ENCODE measurements at regions not wholly inside any gene's neighbourhood (a gene's known extent, or its start where the extent isn't known, plus 50 kb on each side); places are given as distances from the start of the nearest gene placed in this dataset.

DNA sequence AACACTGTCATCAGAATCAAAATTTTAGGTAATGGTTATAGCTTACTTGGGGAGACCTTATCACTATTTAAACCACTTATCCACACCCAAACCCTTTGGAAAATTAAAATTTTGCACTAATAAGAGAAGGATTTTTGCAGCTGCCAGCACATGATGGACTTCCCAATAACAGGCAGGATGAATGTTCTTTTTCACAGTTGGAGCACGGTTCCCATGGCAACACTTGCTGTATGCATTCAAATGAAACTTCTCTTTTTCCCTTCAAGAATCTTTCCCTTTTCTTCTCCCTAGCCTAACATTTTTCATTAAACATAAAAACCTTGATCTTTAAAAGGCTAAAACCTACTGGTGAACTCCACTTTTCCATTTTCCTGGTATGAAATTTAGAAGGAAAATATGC, 768.2 kb downstream of the KCTD8 start:
- Mint-ChIP-seq H3K9me3 (no peaks in the 10 kb centered on the region), H3K4me3 (no peak overlapping the region), H3K36me3 (no peaks in the 10 kb centered on the region), H3K4me1 (ENCODE audit: unreplicated experiment) (no peaks in the 10 kb centered on the region), H3K27ac (no peak overlapping the region), H3K27me3 (no peaks in the 10 kb centered on the region)
- no peak for DNase-seq (ENCODE audit: extremely low spot score, unreplicated experiment)
- TF ChIP-seq, protein P1, sequence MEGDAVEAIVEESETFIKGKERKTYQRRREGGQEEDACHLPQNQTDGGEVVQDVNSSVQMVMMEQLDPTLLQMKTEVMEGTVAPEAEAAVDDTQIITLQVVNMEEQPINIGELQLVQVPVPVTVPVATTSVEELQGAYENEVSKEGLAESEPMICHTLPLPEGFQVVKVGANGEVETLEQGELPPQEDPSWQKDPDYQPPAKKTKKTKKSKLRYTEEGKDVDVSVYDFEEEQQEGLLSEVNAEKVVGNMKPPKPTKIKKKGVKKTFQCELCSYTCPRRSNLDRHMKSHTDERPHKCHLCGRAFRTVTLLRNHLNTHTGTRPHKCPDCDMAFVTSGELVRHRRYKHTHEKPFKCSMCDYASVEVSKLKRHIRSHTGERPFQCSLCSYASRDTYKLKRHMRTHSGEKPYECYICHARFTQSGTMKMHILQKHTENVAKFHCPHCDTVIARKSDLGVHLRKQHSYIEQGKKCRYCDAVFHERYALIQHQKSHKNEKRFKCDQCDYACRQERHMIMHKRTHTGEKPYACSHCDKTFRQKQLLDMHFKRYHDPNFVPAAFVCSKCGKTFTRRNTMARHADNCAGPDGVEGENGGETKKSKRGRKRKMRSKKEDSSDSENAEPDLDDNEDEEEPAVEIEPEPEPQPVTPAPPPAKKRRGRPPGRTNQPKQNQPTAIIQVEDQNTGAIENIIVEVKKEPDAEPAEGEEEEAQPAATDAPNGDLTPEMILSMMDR (conservative IDR thresholded peaks at IDR 0.05), result no peak

DNA sequence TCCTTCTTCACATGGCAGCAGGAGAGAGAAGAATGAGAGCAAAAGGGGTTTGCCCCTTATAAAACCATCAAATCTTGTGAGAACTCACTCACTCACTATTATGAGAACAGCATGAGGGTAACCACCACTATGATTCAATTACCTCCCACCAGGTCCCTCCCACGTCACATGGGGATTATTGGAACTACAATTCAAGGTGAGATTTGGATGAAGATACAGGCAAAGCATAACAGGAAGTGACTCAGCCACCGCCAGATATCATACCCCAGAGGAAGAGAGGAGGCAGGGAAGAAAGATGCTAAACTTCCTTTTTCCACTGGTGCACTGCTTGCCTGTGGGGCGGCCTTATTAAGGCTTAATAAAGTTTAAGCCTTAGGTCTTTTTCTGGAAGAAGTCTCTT, 766.1 kb downstream of the KCTD8 start:
- TF ChIP-seq, protein P1 (conservative IDR thresholded peaks at IDR 0.05), result no peak
- Mint-ChIP-seq H3K36me3 (no peaks in the 10 kb centered on the region), H3K9me3 (no peaks in the 10 kb centered on the region), H3K4me1 (ENCODE audit: unreplicated experiment) (no peaks in the 10 kb centered on the region), H3K4me3 (no peak overlapping the region), H3K27ac (no peak overlapping the region), H3K27me3 (no peaks in the 10 kb centered on the region)
- DNase-seq (ENCODE audit: extremely low spot score, unreplicated experiment), result no peak

DNA sequence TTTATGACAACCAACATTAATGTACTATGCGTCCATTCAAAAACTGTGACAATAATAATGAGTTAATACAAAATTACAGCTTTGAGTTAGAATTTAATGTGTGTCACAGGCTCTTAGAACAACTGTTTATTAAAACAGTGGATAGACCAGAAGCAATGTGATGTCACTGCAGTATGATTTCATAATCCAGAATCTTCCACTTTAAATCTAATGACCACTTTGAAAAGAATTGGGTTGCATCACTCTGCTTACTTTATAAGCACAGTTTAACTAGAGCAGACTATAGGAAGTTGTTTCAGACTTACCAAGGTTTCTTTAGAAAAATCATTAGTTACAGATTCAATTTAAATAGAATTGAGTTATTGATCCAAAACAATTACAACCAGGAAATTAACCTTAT, 758.5 kb downstream of the KCTD8 start:
- TF ChIP-seq, protein P1 (conservative IDR thresholded peaks at IDR 0.05), result no peak
- H3K4me1 Mint-ChIP-seq (ENCODE audit: unreplicated experiment), result no peaks in the 10 kb centered on the region
- H3K4me3 Mint-ChIP-seq, result no peak overlapping the region
- no peaks in the 10 kb centered on the region for H3K36me3 Mint-ChIP-seq
- H3K27ac Mint-ChIP-seq, result no peak overlapping the region
- H3K27me3 Mint-ChIP-seq, result no peaks in the 10 kb centered on the region
- DNase-seq (ENCODE audit: extremely low spot score, unreplicated experiment), result no peak
- H3K9me3 Mint-ChIP-seq, result no peaks in the 10 kb centered on the region

DNA sequence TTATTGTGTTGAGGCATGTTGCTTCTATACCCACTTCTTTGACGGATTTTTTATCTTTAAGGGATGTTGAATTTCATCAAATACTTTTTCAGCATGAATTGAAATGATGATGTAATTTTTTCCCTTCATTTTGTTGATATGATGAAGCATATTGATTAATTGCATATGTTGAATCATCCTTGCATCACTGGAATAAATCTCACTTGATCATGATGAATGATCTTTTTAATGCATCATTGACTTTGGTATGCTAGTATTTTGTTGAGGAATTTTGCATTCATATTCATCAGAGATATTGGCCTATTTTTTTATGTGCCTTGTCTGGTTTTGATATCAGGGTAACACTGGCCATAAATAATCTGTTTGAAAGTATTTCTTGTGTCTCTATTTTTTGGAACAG, 754.7 kb downstream of the KCTD8 start:
- no peak overlapping the region for H3K27ac Mint-ChIP-seq
- no peaks in the 10 kb centered on the region for H3K9me3 Mint-ChIP-seq
- no peak overlapping the region for H3K4me3 Mint-ChIP-seq
- no peaks in the 10 kb centered on the region for H3K27me3 Mint-ChIP-seq
- TF ChIP-seq, protein P1 (conservative IDR thresholded peaks at IDR 0.05), result no peak
- H3K4me1 Mint-ChIP-seq (ENCODE audit: unreplicated experiment), result no peaks in the 10 kb centered on the region
- DNase-seq (ENCODE audit: extremely low spot score, unreplicated experiment), result no peak
- H3K36me3 Mint-ChIP-seq, result no peaks in the 10 kb centered on the region

DNA sequence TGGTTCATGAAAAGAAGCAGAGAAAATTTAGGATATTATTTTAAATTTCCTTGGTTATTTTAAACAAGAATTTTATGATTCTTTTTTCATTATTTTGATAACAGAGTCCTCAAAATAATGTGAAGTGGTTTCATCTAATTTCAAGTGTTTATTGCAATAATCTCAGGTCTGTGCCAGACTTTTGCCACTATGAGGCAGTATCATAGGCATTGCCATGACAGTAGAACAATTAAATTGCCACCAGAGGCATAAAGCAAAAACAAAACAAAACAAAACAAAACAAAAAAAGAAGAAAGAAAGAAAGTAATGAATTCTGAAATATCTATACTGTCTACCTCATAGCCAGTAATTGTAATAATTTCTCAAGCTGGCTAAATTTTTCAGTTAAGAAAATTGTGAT, 739.2 kb downstream of the KCTD8 start:
- Mint-ChIP-seq H3K36me3 (no peaks in the 10 kb centered on the region), H3K4me3 (no peak overlapping the region), H3K27me3 (no peaks in the 10 kb centered on the region), H3K27ac (no peak overlapping the region), H3K9me3 (no peaks in the 10 kb centered on the region), H3K4me1 (ENCODE audit: unreplicated experiment) (no peaks in the 10 kb centered on the region)
- DNase-seq (ENCODE audit: extremely low spot score, unreplicated experiment), result no peak
- TF ChIP-seq, protein P1 (conservative IDR thresholded peaks at IDR 0.05), result no peak

DNA sequence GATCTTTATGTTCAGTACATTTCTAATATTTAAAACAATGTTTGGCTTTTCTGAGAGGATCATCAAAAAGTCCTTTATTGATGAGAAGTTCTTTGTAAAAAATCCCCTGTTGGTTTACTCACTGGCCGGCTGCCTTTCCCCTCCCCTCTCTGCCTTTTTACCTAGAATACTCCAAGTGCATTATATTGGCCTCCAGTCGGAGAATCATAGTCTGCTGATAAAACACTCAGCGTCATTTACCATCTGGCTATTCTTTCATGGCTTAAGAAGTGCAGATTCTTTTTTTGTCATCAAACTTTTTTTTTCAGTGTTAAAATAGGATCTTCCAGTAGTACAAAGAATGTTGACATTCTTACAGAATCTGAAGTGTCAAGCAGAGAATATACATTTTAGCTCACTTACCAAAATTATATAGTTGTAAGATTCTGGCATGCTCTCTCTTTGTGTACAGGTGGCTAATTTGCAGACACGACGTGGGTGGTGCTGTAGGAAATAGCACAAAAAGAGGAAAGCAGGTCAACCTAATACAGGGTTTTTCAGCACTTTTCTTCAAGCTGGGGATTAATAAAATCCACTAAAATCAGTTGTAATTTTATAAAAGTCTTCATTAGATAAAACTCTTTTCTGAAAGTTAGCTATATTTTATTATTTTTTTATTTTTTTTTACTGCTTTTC, 731.8 kb downstream of the KCTD8 start:
- H3K4me3 Mint-ChIP-seq, result no peak overlapping the region
- TF ChIP-seq, protein P1 (conservative IDR thresholded peaks at IDR 0.05), result no peak
- DNase-seq (ENCODE audit: extremely low spot score, unreplicated experiment), result no peak
- no peak overlapping the region for H3K27ac Mint-ChIP-seq
- no peaks in the 10 kb centered on the region for H3K4me1 Mint-ChIP-seq (ENCODE audit: unreplicated experiment)
- H3K27me3 Mint-ChIP-seq, result no peaks in the 10 kb centered on the region
- H3K36me3 Mint-ChIP-seq, result no peaks in the 10 kb centered on the region
- no peaks in the 10 kb centered on the region for H3K9me3 Mint-ChIP-seq
